ENCODE measurements at regions not wholly inside any gene's neighbourhood (a gene's known extent, or its start where the extent isn't known, plus 50 kb on each side); places are given as distances from the start of the nearest gene placed in this dataset.
A peak's percentile ranks its signal among the peaks of the same experiment; 100 is the strongest.
"Not testable (repeated sequence)": the region's sequence is repeated elsewhere in the genome, so short reads cannot be mapped to it uniquely, and the experiment has no call there.

DNA sequence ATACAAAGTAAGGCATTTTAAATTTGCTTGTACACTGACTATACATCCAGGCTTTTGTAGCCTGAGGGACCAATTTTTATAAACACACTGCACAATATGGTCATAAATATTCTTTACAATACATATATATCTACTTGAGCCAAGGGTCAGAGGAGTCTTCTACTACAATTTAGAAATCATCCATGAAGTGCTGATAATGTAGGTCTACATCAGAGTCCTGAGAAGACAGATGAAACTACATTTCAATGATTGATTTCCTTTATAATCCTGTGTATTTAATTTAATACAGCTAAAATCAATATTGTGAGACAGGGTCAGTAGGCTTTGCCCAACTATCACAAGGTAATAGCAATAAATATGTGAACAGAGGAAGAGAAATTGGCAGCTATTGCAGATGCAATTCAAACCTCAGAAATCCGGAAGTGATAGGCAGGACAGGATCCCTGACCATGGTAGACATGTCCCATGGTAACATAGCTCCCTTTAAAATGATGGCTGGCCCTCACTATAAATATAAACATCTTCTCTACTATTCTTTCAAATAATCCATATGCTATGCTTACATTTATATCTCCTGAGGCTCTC, 318.0 kb upstream of the POT1 start:
- no peak for DNase-seq

DNA sequence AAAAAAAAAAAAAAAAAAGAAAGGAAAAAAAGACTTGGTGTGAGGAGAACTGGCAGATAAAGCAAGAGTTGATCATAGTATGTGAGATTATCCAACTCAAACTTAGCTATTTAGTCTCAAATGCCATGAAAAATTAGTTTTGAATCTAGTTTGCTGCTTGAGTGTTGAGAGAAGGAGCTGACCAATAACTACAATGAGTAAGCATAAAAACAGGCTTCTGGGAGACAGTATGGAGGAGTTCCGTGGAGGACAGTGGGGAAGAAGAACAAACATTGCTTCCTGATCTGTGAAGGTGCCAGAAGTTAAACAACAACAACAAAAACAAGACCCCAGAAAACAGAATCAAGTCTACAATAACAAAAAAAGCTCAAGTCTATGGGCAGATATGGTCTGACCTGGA, 317.1 kb upstream of the POT1 start:
- no peak for DNase-seq

DNA sequence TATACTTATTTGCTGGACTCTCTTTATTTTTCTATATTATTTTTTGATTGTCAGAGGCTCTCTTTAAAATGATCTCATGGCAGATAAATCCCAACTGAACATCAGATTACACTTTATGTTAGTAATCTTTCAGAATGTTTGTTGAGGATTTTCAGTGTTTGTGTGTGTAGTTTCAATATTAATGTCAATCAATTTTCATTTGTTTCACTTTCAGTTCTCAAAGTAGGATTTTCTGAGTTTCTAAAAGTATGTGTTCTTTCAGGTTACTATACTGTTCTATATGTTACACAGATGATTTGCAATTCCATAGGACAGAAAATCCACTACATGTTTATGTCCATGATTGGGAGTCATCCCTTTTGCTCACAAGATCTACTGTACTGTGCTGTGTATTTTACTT, 311.9 kb upstream of the POT1 start:
- DNase-seq, result no peak

DNA sequence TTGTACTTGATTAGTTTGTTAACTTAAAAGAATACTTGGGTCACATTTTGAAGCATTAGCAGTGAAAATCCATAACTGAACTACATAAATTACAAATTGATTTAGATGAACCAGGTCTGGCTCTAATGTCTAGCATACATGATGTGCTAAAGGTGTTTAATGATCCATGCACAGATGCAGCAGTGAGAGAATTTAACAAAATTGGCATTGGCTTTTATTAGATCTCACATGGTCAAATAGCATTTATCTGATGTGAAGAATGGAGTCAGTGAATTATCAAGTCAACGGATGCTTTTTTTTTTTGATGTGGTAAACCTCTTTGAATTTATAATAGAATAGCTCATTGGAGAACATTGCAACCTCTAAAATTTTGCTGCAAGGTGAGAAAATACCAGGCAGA, 293.0 kb upstream of the POT1 start:
- DNase-seq, result no peak

DNA sequence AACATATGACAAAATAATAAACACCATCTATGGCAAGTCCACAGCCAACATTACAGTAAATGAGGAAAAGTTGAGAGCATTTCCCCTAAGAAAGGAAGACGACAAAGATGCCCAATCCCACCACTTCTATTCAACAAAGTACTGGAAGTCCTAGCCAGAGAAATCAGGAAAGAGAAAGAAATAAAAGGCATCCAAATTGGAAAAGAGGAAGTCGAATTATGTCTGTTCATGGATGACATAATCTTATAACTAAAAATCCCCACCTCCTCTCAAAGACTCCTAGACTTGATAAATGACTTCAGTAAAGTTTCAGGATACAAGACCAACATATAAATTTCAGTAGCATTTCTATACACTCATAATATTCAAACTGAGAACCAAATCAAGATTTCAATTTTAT, 288.5 kb upstream of the POT1 start:
- DNase-seq, result no peak

DNA sequence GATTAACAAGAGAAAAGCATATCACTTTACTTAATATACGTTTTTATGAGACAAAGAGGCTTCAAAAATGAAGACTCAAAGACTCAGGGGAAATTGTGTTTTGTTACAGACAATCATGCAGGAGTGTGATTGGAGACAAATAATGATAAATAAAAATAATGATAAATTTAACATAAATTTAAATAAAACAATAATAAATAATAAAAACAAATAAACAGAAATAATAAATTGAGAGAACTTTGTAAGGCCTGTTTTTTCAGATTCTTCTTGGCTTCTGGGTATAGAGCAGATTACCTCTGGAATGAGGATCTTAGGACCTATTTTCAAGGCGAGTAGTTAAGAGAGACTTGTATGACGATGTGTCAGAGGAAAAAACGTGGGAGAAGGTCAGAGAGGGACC, 271.4 kb upstream of the POT1 start:
- DNase-seq, result no peak

DNA sequence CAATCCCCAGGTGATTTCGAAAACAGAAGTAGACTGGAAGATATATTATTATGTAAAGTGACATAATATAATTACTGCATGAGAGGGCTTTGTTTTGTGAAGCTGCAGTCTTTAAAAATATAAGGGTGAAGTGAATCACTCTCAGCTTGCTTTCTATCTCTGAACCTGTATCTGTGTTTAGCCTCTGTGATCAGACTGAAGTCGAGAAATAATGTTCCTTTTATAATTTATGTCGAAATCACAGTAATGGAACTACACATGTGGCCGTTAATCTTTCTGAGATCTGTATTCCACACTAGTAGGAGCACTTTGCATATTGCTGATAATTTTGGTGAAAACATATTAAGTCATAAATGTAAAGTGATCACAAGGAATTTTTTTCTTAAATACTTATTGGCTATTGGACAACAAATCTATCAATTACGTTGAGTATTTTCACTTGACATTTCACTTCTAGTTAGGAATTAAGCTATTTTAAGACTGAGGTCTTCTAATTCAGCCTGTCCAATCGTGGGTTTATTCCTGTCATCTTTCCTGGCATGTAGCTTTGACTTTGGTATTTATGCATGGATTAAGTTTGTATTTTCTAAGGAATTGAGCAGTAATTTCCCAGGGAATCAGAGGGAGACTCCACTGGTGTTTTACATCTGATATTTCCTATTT, 268.2 kb upstream of the POT1 start:
- no peak for DNase-seq

DNA sequence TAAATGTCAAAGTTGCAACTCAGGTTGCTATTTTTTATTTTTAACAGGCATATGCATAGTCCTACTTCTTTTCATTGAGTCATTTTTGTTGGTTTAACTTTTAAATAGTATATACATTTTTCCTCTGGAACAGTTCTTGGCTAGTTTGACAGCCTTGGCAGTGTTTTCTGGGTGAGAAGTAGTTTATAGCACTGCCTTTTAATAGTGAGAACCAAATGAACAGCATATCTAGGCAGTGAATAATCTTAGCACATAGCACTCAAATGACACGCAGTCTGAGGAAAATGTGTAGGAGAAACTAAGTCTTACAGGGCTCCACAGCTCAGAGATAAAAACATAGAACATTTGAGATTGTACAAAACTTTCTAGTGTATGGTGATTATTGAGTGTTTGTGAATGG, 265.5 kb upstream of the POT1 start:
- DNase-seq, result peak; percentile 20

DNA sequence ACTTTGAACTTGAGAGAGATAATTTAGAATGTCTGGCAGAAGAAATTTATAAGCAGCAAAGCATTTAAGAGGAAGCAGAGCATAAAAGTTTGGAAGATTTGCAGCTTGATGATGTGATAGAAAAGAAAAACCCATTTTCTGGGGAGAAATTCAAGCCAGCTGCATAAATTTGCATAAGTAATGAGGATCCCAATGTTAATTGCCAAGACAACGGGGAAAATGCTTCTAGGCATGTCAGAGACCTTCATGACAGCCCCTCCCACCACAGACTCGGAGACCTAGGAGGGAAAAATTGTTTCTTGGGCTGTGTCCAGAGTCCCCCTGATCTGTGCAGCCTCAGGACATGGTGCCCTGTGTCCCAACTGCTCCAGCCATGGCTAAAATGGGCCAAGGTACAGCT, 263.6 kb upstream of the POT1 start:
- no peak for DNase-seq

DNA sequence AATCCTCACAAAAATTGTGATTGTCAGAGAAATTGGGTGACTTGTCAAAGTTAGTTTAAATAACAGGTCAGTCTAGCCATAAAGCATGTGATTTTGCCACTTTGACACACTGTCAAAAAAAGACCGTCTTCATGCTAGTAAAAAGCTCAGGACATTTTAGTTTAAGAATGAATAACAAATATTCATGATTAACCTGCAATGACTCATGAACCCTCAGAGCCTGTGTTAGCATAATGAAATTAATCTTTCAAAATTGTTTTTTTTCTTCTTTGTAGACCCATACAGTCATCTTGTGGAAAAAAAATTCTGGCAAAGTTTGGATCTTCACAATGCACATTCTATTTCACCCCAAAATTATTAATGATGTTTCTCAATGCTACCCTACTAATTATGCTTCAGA, 255.2 kb upstream of the POT1 start:
- DNase-seq, result no peak

DNA sequence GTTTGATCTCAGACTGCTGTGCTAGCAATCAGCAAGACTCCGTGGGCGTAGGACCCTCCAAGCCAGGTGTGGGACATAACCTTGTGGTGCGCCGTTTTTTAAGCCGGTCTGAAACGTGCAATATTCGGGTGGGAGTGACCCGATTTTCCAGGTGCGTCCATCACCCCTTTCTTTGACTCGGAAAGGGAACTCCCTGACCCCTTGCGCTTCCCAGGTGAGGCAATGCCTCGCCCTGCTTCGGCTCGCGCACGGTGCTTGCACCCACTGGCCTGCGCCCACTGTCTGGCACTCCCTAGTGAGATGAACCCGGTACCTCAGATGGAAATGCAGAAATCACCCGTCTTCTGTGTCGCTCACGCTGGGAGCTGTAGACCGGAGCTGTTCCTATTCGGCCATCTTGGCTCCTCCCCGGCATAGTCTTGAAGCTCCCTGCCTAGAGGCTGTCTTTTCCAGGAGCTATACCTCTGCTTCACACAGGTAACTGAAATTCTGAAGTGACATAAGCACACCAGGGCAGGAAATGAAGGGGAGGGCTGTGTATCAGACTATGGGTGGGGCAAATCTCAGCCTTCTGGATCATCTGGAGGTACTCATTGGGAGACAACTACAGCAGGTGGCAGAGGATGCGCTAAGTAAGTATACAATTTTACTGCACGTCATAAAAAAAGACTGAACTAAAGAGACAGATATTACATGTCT, 252.1 kb upstream of the POT1 start:
- not testable (repeated sequence) for DNase-seq

DNA sequence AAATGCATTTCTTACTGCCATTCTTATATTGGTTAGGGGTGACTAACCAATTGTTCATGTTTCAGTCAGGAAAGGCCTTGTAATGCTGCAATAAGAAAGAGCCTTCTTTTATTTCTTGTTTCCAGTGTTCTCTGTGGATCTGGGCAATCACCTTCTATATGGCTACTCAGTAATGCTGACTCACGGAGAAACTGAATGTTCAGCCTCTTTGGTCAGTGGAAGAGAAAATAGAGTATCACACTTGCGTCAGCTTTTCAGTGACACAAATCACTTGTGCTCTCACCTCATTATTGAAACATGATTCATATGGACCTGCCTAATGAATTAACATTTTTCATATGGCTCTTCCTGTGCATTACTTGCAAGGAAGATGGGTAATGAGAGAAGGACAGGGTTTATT, 243.9 kb upstream of the POT1 start:
- DNase-seq, result no peak

DNA sequence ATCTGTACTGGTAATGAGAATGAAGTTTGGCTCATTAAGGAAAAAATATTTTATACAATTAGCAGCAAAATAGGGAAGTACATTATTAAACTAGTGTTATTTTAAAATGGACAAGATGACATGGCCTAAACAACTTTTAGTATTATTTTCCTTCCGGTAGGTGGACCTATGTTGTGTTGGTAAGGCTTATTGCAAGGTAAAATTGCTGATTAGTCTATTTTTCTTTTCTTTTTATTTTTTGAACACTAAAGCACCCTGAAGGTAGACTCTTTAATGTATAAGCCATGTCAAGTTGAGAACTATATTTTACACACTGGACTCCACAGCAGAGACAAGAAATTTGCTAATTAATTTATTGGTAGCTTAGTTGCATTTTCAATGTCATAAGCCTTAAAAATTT, 239.5 kb upstream of the POT1 start:
- DNase-seq, result no peak

DNA sequence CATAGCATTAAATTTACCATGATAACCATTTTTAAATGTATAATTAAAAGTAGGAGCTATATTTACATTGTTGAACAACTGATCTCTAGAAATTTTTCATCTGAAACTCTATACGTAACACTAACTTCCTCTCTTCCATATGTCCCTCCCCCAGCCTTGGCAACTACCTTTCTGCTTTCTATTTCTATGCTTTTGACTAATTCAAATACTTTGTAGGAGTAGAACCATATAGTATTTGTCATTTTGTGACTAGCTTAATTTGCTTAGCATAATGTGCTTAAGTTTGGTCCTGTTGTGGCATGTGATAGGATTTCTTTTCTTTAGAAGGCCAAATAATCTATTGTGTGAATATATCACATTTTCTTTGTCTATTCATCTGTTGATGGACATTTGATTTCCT, 225.3 kb upstream of the POT1 start:
- no peak for DNase-seq

DNA sequence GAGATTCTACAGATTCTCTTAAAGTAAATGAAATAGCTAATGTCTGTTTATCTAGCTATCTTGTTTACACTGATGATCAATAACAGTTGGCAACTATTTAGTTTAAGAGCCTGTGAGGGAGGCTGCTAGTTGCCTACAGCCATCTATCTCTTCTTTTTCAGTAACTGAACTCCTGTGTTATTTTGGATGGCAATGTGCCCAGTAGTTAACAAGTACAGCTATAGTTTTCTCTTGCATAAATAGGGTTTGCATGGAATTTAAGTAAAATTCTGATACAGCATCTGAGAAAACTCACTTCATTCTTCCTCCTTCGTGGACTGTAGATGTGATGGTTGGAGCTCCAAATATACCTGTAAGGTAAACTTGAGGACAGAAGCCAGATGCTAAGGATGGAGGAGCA, 219.5 kb upstream of the POT1 start:
- DNase-seq, result no peak

DNA sequence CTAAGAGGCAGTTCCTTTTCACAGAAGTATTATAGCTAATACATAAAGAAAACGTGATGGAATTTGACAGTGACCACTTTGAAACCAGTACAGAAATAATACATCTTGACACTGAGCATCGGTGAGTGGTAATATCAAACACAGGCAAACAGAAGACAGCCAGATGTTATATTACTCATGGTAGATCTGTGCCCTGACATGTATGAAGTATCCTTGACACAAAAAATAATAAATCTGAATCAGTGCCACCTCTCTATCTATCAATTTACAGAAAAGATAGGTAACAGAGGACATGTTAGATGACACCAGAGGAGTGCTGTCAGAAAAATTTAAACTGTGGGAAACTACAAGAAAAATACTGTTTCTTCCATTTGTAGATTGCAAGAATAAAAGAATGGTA, 217.4 kb upstream of the POT1 start:
- DNase-seq, result no peak

DNA sequence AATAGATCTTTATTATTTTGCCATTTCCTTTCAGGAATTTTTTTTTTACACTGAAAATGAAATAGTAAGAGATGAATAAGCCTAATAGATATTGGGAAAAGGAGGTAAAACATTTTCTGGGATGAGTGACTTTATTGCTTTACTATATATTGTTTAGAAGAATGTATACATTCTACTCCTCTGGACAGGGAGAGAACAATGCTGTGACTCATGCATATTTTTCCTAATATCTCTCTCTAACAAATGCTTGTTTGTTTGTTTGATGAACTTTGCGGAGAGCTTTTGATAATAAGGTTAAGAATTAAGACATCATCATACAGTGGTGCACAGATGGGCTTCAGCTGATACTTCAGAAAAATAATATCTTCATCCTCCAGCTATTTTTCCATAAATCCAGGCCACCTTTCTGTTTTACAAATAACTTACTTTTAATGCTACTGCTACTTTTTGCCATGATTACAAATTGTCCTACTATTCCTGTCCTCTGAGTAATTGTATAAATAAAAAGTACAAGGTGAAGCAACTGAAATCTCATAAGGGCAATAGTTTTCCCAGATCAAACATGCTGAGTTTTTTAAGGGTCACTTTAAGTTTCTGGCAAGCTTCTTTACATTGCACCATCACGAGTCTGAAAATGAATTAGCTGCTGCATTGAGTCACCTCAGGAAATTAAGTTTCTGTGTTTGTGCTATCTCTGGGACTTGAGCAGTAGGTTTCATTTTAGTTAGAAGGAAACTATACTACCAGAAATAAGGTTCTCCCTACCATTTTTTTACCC, 207.3 kb upstream of the POT1 start:
- DNase-seq, result no peak

DNA sequence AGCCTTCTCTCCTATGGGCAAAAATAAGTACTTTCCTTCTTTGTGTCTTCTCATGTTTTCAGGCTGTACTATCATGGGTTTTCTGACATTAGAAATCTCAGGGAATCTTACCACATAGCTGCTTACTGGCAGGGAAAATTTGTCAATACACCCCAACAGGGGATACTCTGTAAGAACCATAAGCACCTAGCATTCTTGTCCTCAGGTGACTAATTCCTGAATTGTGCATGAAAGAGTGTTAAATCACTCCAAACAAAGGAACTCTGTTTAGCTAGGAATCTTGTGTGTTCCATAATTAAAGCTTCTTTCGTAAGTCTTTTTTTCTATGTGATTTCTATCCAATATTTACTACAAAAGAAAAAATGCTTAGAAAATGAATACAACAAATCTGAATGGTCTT, 206.7 kb upstream of the POT1 start:
- DNase-seq, result no peak

DNA sequence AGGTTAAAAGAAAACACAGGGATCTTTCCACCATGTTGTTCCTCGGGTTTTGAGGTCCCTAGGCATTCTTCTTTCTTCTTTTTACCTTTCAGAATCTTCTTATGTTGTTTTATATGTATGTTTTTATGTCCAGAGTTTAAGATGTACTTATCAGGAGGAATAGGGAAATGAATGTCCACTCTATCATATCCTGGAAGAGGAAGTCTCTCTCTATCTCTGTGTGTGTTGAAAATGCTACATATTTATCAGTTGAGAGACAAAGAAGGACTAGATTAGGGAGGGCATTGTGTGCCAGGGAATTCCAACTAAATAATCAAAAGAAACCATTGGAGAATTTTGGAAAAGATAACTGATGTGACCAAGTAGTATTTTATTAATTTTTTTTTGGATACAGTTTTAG, 200.5 kb upstream of the POT1 start:
- no peak for DNase-seq

DNA sequence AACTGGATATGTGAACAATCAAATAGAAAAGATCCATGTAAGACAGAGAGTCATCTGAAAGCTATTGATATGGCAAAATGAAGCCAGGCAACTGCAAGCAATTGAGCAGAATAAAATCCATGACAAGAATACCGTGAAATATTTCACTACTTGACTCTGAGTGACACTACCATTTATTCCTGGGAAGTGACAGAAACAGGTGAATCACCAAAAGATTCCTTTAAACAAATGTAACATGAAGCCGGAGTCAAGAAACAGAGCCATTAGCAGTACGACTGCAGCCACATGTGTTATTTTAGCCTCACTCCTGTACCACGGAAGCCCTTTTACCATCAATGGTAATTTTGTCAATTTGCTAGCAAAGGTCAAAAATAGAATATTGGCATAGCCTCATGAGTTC, 197.7 kb upstream of the POT1 start:
- peak; percentile 5 for DNase-seq

DNA sequence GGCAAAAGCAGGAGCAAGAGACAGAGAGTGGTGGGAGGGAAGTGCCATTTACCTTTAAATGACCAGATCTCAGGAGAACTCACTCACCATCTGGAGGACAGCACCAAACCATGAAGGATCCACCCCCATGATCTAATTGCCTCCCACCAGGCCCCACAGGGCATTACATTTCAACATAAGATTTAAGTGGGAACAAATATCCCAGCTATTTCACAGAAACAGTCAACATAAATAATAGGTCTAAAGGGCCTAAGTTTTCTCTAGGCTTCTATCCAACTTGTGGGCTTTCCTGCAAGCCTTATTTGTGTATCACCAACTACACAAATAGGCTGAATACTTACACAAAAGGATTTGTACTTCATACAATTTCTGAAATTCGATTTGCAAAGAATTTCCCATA, 196.8 kb upstream of the POT1 start:
- peak; percentile 74 for DNase-seq

DNA sequence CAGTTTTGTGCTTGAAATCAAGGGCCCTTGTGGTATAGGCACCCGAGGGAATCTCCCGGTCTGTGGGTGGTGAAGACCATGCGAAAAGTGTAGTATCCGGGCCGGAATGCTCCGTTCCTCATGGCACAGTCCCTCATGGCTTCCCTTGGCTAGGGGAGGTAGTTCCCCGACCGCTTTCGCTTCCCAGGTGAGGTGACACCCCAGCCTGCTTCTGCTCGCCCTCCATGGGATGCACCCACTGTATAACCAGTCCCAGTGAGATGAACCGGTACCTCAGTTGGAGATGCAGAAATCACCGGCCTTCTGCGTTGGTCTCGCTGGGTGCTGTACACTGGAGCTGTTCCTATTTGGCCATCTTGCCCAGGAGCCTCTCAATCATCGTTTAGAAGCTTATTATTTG, 195.7 kb upstream of the POT1 start:
- DNase-seq, result no peak

DNA sequence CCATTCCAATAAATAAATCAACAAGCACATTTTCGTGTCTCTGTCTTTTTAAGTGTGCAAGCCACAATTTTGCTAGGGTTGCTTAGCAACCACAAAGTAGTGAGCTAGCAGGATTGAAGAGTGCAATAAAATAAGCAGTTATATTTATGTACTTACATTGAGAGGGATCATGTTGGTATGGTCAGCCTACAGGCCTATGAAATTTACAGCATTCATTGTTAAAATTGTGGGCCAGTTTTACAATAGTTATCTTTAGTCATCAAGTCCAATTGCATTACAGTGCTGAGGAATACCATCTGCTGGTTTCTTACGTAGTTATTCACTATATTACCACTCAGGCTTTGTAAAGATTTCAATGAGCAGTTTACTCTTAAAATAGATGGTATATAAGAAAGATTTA, 192.5 kb upstream of the POT1 start:
- DNase-seq, result no peak
